ENCODE measurements at regions not wholly inside any gene's neighbourhood (a gene's known extent, or its start where the extent isn't known, plus 50 kb on each side); places are given as distances from the start of the nearest gene placed in this dataset.

DNA sequence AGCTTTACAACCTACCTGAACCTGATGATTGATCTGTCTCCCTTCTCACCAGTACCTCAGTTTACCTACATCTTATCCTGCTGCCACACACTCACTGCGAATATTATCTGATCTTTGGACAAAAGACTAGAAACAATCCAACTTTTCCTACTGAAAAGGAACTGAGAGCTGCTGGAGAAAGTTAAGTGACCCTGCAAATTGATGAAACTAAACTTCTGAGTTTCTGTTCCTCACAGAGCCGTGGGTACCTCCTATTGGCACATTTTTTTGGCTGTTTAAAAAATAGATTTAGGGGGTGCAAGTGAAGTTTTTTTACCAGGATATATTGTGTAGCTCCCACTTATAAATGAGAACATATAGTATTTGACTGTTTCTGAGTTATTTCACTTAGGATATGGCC lies 66.0 kb upstream of the STARD3NL start (continued):
- TF ChIP-seq, protein P1, sequence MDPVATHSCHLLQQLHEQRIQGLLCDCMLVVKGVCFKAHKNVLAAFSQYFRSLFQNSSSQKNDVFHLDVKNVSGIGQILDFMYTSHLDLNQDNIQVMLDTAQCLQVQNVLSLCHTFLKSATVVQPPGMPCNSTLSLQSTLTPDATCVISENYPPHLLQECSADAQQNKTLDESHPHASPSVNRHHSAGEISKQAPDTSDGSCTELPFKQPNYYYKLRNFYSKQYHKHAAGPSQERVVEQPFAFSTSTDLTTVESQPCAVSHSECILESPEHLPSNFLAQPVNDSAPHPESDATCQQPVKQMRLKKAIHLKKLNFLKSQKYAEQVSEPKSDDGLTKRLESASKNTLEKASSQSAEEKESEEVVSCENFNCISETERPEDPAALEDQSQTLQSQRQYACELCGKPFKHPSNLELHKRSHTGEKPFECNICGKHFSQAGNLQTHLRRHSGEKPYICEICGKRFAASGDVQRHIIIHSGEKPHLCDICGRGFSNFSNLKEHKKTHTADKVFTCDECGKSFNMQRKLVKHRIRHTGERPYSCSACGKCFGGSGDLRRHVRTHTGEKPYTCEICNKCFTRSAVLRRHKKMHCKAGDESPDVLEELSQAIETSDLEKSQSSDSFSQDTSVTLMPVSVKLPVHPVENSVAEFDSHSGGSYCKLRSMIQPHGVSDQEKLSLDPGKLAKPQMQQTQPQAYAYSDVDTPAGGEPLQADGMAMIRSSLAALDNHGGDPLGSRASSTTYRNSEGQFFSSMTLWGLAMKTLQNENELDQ (tag by site-specific recombination; IDR thresholded peaks at IDR 0.05; ENCODE audit: low read depth): no peak
- TF ChIP-seq ZNF433 (tag by site-specific recombination; IDR thresholded peaks at IDR 0.05; ENCODE audit: low read depth) (no peak), OSR2 (tag by site-specific recombination; IDR thresholded peaks at IDR 0.05) (no peak), ZNF10 (tag by site-specific recombination; IDR thresholded peaks at IDR 0.05) (no peak), IKZF3 (tag by site-specific recombination; IDR thresholded peaks at IDR 0.05) (no peak), OVOL3 (tag by site-specific recombination; IDR thresholded peaks at IDR 0.05) (no peak), ZBTB21 (tag by site-specific recombination; IDR thresholded peaks at IDR 0.05) (no peak)
- TF ChIP-seq, protein P2, sequence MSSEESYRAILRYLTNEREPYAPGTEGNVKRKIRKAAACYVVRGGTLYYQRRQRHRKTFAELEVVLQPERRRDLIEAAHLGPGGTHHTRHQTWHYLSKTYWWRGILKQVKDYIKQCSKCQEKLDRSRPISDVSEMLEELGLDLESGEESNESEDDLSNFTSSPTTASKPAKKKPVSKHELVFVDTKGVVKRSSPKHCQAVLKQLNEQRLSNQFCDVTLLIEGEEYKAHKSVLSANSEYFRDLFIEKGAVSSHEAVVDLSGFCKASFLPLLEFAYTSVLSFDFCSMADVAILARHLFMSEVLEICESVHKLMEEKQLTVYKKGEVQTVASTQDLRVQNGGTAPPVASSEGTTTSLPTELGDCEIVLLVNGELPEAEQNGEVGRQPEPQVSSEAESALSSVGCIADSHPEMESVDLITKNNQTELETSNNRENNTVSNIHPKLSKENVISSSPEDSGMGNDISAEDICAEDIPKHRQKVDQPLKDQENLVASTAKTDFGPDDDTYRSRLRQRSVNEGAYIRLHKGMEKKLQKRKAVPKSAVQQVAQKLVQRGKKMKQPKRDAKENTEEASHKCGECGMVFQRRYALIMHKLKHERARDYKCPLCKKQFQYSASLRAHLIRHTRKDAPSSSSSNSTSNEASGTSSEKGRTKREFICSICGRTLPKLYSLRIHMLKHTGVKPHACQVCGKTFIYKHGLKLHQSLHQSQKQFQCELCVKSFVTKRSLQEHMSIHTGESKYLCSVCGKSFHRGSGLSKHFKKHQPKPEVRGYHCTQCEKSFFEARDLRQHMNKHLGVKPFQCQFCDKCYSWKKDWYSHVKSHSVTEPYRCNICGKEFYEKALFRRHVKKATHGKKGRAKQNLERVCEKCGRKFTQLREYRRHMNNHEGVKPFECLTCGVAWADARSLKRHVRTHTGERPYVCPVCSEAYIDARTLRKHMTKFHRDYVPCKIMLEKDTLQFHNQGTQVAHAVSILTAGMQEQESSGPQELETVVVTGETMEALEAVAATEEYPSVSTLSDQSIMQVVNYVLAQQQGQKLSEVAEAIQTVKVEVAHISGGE (tag by site-specific recombination; conservative IDR thresholded peaks at IDR 0.05; ENCODE audit: low read depth): no peak

DNA sequence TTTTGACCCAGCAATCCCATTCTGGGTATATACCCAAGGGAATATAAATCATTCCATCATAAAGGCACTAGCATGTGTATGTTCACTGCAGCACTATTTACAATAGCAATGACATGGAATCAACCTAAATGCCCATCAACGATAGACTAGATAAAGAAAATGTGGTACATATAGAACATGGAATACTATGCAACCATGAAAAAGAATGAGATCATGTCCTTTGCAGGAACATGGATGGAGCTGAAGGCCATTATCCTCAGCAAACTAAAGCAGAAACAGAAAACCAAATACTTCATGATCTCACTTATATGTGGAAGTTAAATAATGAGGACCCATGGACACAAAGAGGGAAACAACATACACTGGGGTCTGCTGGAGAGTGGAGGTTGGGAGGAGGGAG lies 58.0 kb upstream of the STARD3NL start:
- Histone ChIP-seq H3K4me1 (ENCODE audit: control insufficient read depth, insufficient read depth, low read length) (no peaks in the 10 kb centered on the region), H3K36me3 (ENCODE audit: control insufficient read depth in 2 of 2, insufficient read depth in 1 of 2, low read length in 2 of 2) (no peaks in the 10 kb centered on the region), H3K27ac (ENCODE audit: extremely low read depth, low read depth, low read length) (no peak overlapping the region), H3K4me3 (ENCODE audit: low read depth, low read length) (no peak overlapping the region), H3K9me3 (ENCODE audit: control insufficient read depth, insufficient read depth, low read depth, low read length) (no peaks in the 10 kb centered on the region)
- TF ChIP-seq ZNF146 (tag by site-specific recombination; IDR thresholded peaks at IDR 0.05) (peak; percentile 83), KLF9 (tag by site-specific recombination; IDR thresholded peaks at IDR 0.05; ENCODE audit: low read depth) (no peak), ZNF174 (tag by site-specific recombination; IDR thresholded peaks at IDR 0.05) (no peak), BCL11B (tag by site-specific recombination; IDR thresholded peaks at IDR 0.05; ENCODE audit: low read depth) (no peak), KLF16 (tag by site-specific recombination; IDR thresholded peaks at IDR 0.05) (no peak), ZNF426 (tag by site-specific recombination; IDR thresholded peaks at IDR 0.05) (no peak), ZNF48 (tag by site-specific recombination; IDR thresholded peaks at IDR 0.05) (no peak)
- TF ChIP-seq, protein P3, sequence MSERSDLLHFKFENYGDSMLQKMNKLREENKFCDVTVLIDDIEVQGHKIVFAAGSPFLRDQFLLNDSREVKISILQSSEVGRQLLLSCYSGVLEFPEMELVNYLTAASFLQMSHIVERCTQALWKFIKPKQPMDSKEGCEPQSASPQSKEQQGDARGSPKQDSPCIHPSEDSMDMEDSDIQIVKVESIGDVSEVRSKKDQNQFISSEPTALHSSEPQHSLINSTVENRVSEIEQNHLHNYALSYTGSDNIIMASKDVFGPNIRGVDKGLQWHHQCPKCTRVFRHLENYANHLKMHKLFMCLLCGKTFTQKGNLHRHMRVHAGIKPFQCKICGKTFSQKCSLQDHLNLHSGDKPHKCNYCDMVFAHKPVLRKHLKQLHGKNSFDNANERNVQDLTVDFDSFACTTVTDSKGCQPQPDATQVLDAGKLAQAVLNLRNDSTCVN (tag by site-specific recombination; optimal IDR thresholded peaks at IDR 0.05): no peak
- POLR2A ChIA-PET: no interaction called here
- CTCF ChIA-PET: no interaction called here

DNA sequence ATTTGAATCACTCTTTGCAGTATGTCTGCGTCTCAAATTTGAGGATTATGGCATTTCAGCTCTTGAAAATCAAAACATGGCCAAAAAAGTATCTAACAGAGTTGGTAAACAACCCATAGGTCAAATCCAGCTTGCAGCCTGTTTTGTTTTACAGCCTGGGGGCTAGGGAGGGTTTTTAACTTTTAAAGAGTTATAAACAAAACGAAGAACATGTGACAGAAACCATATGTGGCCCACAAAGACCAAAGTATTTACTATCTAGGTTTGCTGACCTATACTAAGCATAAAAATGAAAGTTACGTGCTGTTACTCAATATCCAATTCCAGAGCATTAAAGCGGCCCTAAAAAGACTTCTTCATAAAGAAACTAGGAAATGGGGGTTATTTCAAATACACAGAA lies 55.5 kb upstream of the STARD3NL start:
- H3K36me3 ChIP-seq (ENCODE audit: control insufficient read depth in 2 of 2, insufficient read depth in 1 of 2, low read length in 2 of 2): no peaks in the 10 kb centered on the region
- TF ChIP-seq ZNF626 (tag by site-specific recombination; IDR thresholded peaks at IDR 0.05): no peak
- H3K4me1 ChIP-seq (ENCODE audit: control insufficient read depth, insufficient read depth, low read length): no peaks in the 10 kb centered on the region
- no peaks in the 10 kb centered on the region for H3K9me3 ChIP-seq (ENCODE audit: control insufficient read depth, insufficient read depth, low read depth, low read length)
- POLR2A ChIA-PET: no interaction called here
- CTCF ChIA-PET: interaction anchor here (0.6 to 1.1 kb wide), 4 partner anchors 10 to 886 kb away, joined by 3 to 8 read pairs (median 4); no protein-coding TSS in a partner anchor
- H3K4me3 ChIP-seq (ENCODE audit: low read depth, low read length): no peak overlapping the region
- no peak overlapping the region for H3K27ac ChIP-seq (ENCODE audit: extremely low read depth, low read depth, low read length)

Data from HEK293 (cell line).